ENCODE measurements at regions not wholly inside any gene's neighbourhood (a gene's known extent, or its start where the extent isn't known, plus 50 kb on each side); places are given as distances from the start of the nearest gene placed in this dataset.
A peak's percentile ranks its signal among the peaks of the same experiment; 100 is the strongest.

DNA sequence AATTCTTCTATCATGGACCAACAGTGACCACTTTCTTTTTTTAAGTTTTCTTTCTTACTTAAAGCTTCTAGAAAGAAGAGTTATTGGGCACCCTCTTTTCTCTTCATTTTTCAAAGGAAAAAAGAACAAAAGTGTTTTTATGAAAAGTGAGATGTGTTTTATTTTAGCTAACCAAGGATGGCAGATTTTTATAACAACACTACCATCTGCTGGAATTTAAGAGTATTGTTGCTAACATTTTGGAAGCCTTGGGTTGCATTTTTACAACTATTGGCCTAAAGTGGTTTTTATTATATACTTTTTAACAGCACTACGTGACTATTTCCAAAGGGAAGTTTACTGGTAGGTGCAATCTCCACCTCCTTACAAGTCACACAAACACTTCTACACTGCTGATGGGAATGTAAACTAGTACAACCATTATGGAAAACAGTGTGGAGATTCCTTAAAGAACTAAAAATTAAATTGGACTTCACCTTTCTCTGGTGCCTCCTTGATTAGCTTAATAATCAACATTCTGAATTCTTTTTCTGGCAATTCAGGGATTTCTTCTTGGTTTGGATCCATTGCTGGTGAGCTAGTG is 237.7 kb upstream of the AGTR1 start:
- intact Hi-C loops (cut with DNase I; ENCODE audit: low total_unique reads): no loop called here
- no peaks in the 10 kb centered on the region for H3K9me3 ChIP-seq
- H3K4me3 ChIP-seq: no peak overlapping the region
- no peak overlapping the region for H3K27ac ChIP-seq
- no peak for TF ChIP-seq POLR2AphosphoS5 (IDR thresholded peaks at IDR 0.05)
- TF ChIP-seq, protein P1, sequence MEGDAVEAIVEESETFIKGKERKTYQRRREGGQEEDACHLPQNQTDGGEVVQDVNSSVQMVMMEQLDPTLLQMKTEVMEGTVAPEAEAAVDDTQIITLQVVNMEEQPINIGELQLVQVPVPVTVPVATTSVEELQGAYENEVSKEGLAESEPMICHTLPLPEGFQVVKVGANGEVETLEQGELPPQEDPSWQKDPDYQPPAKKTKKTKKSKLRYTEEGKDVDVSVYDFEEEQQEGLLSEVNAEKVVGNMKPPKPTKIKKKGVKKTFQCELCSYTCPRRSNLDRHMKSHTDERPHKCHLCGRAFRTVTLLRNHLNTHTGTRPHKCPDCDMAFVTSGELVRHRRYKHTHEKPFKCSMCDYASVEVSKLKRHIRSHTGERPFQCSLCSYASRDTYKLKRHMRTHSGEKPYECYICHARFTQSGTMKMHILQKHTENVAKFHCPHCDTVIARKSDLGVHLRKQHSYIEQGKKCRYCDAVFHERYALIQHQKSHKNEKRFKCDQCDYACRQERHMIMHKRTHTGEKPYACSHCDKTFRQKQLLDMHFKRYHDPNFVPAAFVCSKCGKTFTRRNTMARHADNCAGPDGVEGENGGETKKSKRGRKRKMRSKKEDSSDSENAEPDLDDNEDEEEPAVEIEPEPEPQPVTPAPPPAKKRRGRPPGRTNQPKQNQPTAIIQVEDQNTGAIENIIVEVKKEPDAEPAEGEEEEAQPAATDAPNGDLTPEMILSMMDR (IDR thresholded peaks at IDR 0.05): peak in 1 of 3 donors; percentile 28
- no peak for TF ChIP-seq POLR2A (IDR thresholded peaks at IDR 0.05)
- H3K36me3 ChIP-seq: peaks cover 8% of the 10 kb centered on the region
- no peak for DNase-seq (ENCODE audit: low spot score in 2 of 2)
- no peaks in the 10 kb centered on the region for H3K27me3 ChIP-seq
- H3K4me1 ChIP-seq: no peaks in the 10 kb centered on the region

GRCh38 chr3:148460686-148461085 is 237.0 kb upstream of the AGTR1 start:
- Histone ChIP-seq H3K27ac (no peak overlapping the region), H3K36me3 (peaks cover 8% of the 10 kb centered on the region), H3K4me1 (no peaks in the 10 kb centered on the region), H3K4me3 (no peak overlapping the region), H3K27me3 (no peaks in the 10 kb centered on the region), H3K9me3 (no peaks in the 10 kb centered on the region)
- intact Hi-C loops (cut with DNase I; ENCODE audit: low total_unique reads): no loop called here
- DNase-seq (ENCODE audit: low spot score in 2 of 2): no peak
- TF ChIP-seq POLR2A (IDR thresholded peaks at IDR 0.05): no peak
- TF ChIP-seq, protein P1 (IDR thresholded peaks at IDR 0.05): no peak
- no peak for TF ChIP-seq POLR2AphosphoS5 (IDR thresholded peaks at IDR 0.05)

GRCh38 chr3:148464246-148464645 is 233.5 kb upstream of the AGTR1 start:
- H3K27ac ChIP-seq: no peak overlapping the region
- TF ChIP-seq, protein P1 (IDR thresholded peaks at IDR 0.05): no peak
- TF ChIP-seq POLR2AphosphoS5 (IDR thresholded peaks at IDR 0.05) (no peak), POLR2A (IDR thresholded peaks at IDR 0.05) (no peak)
- H3K9me3 ChIP-seq: no peaks in the 10 kb centered on the region
- H3K27me3 ChIP-seq: no peaks in the 10 kb centered on the region
- H3K4me1 ChIP-seq: no peaks in the 10 kb centered on the region
- H3K4me3 ChIP-seq: no peak overlapping the region
- no peak for DNase-seq (ENCODE audit: low spot score in 2 of 2)
- H3K36me3 ChIP-seq: no peaks in the 10 kb centered on the region
- intact Hi-C loops (cut with DNase I; ENCODE audit: low total_unique reads): no loop called here

DNA sequence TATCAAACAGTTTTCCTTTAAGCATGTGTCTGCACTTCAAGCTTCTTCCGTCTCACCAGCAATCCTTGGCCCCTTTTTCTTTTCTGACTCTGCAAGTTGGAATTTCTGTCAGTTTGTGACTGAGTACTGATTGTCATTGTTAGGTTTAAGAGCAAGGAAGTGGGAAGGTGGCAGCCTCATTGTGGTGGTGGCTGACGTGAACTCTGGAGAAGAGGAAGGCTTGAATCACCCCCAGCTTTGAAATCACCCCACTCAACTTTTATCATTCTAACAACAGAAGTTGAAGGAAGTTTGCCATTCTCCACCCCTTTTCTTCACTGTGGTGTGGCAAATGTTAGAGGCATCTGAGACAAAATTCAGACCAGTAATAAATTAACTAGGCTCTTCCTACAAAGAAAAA is 231.6 kb upstream of the AGTR1 start:
- Histone ChIP-seq H3K27ac (no peak overlapping the region), H3K4me3 (no peak overlapping the region), H3K27me3 (no peaks in the 10 kb centered on the region), H3K36me3 (no peaks in the 10 kb centered on the region), H3K9me3 (no peaks in the 10 kb centered on the region), H3K4me1 (no peaks in the 10 kb centered on the region)
- DNase-seq (ENCODE audit: low spot score in 2 of 2): no peak
- no peak for TF ChIP-seq POLR2A (IDR thresholded peaks at IDR 0.05)
- TF ChIP-seq, protein P1 (IDR thresholded peaks at IDR 0.05): no peak
- no peak for TF ChIP-seq POLR2AphosphoS5 (IDR thresholded peaks at IDR 0.05)
- intact Hi-C loops (cut with DNase I; ENCODE audit: low total_unique reads): no loop called here

- H3K36me3 ChIP-seq: no peaks in the 10 kb centered on the region
- intact Hi-C loops (cut with DNase I; ENCODE audit: low total_unique reads): no loop called here
- DNase-seq (ENCODE audit: low spot score in 2 of 2): no peak
These were observed 230.5 kb upstream of the AGTR1 start for GRCh38 chr3:148466980-148467740.

More at GRCh38 chr3:148466980-148467740, 230.5 kb upstream of the AGTR1 start:
- H3K4me1 ChIP-seq: no peaks in the 10 kb centered on the region
- H3K27me3 ChIP-seq: no peaks in the 10 kb centered on the region
- H3K4me3 ChIP-seq: no peak overlapping the region
- TF ChIP-seq POLR2A (IDR thresholded peaks at IDR 0.05) (no peak), POLR2AphosphoS5 (IDR thresholded peaks at IDR 0.05) (no peak)
- TF ChIP-seq, protein P1 (IDR thresholded peaks at IDR 0.05): no peak
- H3K27ac ChIP-seq: no peak overlapping the region
- H3K9me3 ChIP-seq: no peaks in the 10 kb centered on the region

All from breast epithelium (tissue), 4 donors.